ENCODE measurements at regions not wholly inside any gene's neighbourhood (a gene's known extent, or its start where the extent isn't known, plus 50 kb on each side); places are given as distances from the start of the nearest gene placed in this dataset.

DNA sequence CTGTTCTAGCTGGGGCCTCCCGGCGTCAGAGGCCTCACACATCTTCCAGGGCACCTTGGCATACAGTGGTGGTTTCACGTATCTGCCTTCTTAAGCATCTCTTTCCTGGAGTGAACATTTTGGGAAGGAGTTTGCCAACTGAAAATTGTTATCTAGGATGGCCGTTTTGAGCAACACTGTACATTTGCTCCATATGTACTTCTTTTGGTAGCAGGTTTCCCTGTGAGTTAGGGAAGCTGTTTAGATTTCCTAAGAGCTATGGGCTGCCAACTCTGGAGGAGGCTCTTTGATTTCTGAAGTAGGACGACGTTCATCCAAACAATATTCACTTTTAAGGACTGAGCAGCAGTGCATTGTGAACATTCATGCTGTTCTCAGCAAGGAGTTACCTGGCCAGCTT, 665.9 kb downstream of the SQOR start:
- WGBS, 2 experiments (ENCODE audit: extremely low coverage in 2 of 2, insufficient read length in 1 of 2), result no CpG with 5 or more reads among the region's 6 CpGs
- Histone ChIP-seq H3K79me1 (ENCODE audit: low read depth in 1 of 2, low read length in 2 of 2) (no peaks in the 10 kb centered on the region), H2AK5ac (ENCODE audit: low read depth, low read length) (no peak overlapping the region), H4K5ac (ENCODE audit: low read depth, low read length) (no peak overlapping the region), H4K8ac (ENCODE audit: low read depth in 2 of 2, low read length in 2 of 2) (no peak overlapping the region), H2BK5ac (ENCODE audit: low read depth, low read length, poor library complexity, severe bottlenecking) (no peak overlapping the region), H3K9me1 (ENCODE audit: insufficient read depth, low read length) (no peaks in the 10 kb centered on the region), H2BK15ac (ENCODE audit: low read depth, low read length) (no peak overlapping the region), H2AFZ (replicated peaks; ENCODE audit: low read length, poor library complexity) (no peak overlapping the region), H4K20me1 (ENCODE audit: insufficient read depth, low read length) (no peaks in the 10 kb centered on the region), H3K14ac (replicated peaks; ENCODE audit: low read depth, low read length) (no peak overlapping the region), H3K9me3 (ENCODE audit: control insufficient read depth, insufficient read depth, low read length) (no peaks in the 10 kb centered on the region), H3K23ac (ENCODE audit: low read depth, low read length) (no peak overlapping the region), H3K4ac (ENCODE audit: low read depth, low read length) (no peak overlapping the region), H3K27me3 (ENCODE audit: control insufficient read depth, insufficient read depth, low read length) (no peaks in the 10 kb centered on the region), H3K4me1 (ENCODE audit: control insufficient read depth, insufficient read depth, low read length) (peaks cover 3% of the 10 kb centered on the region; the same call in 1 of the 2 replicates), H3K36me3 (ENCODE audit: control insufficient read depth, insufficient read depth, low read length) (no peaks in the 10 kb centered on the region), H2BK20ac (ENCODE audit: low read depth, low read length) (no peak overlapping the region), H3K18ac (ENCODE audit: low read depth, low read length) (peak overlapping the region; percentile 59; the same call in 1 of the 2 replicates), H4K91ac (ENCODE audit: insufficient read depth, low read depth, low read length) (no peak overlapping the region), H2AK9ac (replicated peaks; ENCODE audit: low read depth, low read length, poor library complexity) (no peak overlapping the region), H3K4me2 (ENCODE audit: low read depth, low read length) (peak overlapping the region; percentile 13; the same call in 1 of the 2 replicates), H3K9ac (ENCODE audit: low read depth, low read length) (no peak overlapping the region), H3K27ac (ENCODE audit: insufficient read depth, low read length) (no peak overlapping the region), H2BK120ac (ENCODE audit: low read depth, low read length) (no peak overlapping the region), H3K4me3 (ENCODE audit: insufficient read depth, low read depth, low read length) (no peak overlapping the region), H3K56ac (ENCODE audit: extremely low read depth, insufficient read depth, low read length) (no peak overlapping the region)
- dilution Hi-C loops (cut with HindIII; ENCODE audit: low sequenced_read_pairs, unreplicated experiment) (no loop called here), in situ Hi-C loops (cut with MboI; ENCODE audit: low sequenced_read_pairs) (no loop called here), intact Hi-C loops (cut with micrococcal nuclease) (no loop called here)
- no peak for TF ChIP-seq POLR2A (IDR thresholded peaks at IDR 0.05; ENCODE audit: low read depth, low read length)
- TF ChIP-seq, protein P1, sequence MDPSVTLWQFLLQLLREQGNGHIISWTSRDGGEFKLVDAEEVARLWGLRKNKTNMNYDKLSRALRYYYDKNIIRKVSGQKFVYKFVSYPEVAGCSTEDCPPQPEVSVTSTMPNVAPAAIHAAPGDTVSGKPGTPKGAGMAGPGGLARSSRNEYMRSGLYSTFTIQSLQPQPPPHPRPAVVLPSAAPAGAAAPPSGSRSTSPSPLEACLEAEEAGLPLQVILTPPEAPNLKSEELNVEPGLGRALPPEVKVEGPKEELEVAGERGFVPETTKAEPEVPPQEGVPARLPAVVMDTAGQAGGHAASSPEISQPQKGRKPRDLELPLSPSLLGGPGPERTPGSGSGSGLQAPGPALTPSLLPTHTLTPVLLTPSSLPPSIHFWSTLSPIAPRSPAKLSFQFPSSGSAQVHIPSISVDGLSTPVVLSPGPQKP (IDR thresholded peaks at IDR 0.05; ENCODE audit: borderline replicate concordance, low read depth, low read length), result no peak
- no peak for TF ChIP-seq RFX5 (IDR thresholded peaks at IDR 0.05; ENCODE audit: low read depth, low read length)
- TF ChIP-seq CHD1 (IDR thresholded peaks at IDR 0.05; ENCODE audit: low read depth, low read length), result no peak
- TF ChIP-seq RAD21 (IDR thresholded peaks at IDR 0.05; ENCODE audit: low read length), result no peak
- no peak for TF ChIP-seq MAZ (IDR thresholded peaks at IDR 0.05; ENCODE audit: borderline replicate concordance, low read depth, low read length)
- TF ChIP-seq CEBPB (IDR thresholded peaks at IDR 0.05; ENCODE audit: low read depth, low read length), result no peak
- TF ChIP-seq RCOR1 (IDR thresholded peaks at IDR 0.05; ENCODE audit: insufficient replicate concordance, low read length), result no peak
- TF ChIP-seq SMC3 (IDR thresholded peaks at IDR 0.05; ENCODE audit: low read depth, low read length), result no peak
- TF ChIP-seq FOS (IDR thresholded peaks at IDR 0.05; ENCODE audit: low read depth, low read length), result no peak
- TF ChIP-seq MAFK (IDR thresholded peaks at IDR 0.05; ENCODE audit: low read depth, low read length), result no peak
- TF ChIP-seq, protein P2, sequence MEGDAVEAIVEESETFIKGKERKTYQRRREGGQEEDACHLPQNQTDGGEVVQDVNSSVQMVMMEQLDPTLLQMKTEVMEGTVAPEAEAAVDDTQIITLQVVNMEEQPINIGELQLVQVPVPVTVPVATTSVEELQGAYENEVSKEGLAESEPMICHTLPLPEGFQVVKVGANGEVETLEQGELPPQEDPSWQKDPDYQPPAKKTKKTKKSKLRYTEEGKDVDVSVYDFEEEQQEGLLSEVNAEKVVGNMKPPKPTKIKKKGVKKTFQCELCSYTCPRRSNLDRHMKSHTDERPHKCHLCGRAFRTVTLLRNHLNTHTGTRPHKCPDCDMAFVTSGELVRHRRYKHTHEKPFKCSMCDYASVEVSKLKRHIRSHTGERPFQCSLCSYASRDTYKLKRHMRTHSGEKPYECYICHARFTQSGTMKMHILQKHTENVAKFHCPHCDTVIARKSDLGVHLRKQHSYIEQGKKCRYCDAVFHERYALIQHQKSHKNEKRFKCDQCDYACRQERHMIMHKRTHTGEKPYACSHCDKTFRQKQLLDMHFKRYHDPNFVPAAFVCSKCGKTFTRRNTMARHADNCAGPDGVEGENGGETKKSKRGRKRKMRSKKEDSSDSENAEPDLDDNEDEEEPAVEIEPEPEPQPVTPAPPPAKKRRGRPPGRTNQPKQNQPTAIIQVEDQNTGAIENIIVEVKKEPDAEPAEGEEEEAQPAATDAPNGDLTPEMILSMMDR (conservative IDR thresholded peaks at IDR 0.05; ENCODE audit: low read depth, low read length), result no peak
- TF ChIP-seq, protein P3, sequence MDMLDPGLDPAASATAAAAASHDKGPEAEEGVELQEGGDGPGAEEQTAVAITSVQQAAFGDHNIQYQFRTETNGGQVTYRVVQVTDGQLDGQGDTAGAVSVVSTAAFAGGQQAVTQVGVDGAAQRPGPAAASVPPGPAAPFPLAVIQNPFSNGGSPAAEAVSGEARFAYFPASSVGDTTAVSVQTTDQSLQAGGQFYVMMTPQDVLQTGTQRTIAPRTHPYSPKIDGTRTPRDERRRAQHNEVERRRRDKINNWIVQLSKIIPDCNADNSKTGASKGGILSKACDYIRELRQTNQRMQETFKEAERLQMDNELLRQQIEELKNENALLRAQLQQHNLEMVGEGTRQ (IDR thresholded peaks at IDR 0.05; ENCODE audit: low read depth, low read length), result no peak
- no peak for TF ChIP-seq NFE2L2 (IDR thresholded peaks at IDR 0.05; ENCODE audit: low read depth, low read length)
- BruUV-seq (replicated peaks), result no TSS peak
- CTCF ChIA-PET, result interaction anchor here (1.0 kb wide), 1 partner anchor 11 kb away, joined by 5 read pairs; no protein-coding TSS in a partner anchor
- no peak for ATAC-seq (ENCODE audit: low read depth)
- no peak for DNase-seq
- POLR2A ChIA-PET (ENCODE audit: unreplicated experiment), result no interaction called here

Data from IMR-90 (cell line).